ENCODE measurements at regions not wholly inside any gene's neighbourhood (a gene's known extent, or its start where the extent isn't known, plus 50 kb on each side); places are given as distances from the start of the nearest gene placed in this dataset.
A peak's percentile ranks its signal among the peaks of the same experiment; 100 is the strongest.

- DNase-seq (ENCODE audit: low read depth) = peak; percentile 40
Observed at GRCh38 chr7:46682836-46683624, 762.0 kb upstream of the IGFBP3 start.

GRCh38 chr7:46681865-46682503, 760.9 kb upstream of the IGFBP3 start:
- H3K9me3 ChIP-seq (ENCODE audit: control insufficient read depth, low read length) = no peaks in the 10 kb centered on the region
- no peak for DNase-seq (ENCODE audit: low read depth)
- H3K9ac ChIP-seq (ENCODE audit: low read length) = peak overlapping the region; percentile 39

More at GRCh38 chr7:46682836-46683624, 762.0 kb upstream of the IGFBP3 start:
- Histone ChIP-seq H3K9me3 (ENCODE audit: control insufficient read depth, low read length) (peaks cover 3% of the 10 kb centered on the region), H3K36me3 (ENCODE audit: control insufficient read depth, insufficient read depth, low read length, severe bottlenecking) (no peaks in the 10 kb centered on the region), H3K4me3 (ENCODE audit: low read length) (no peak overlapping the region), H3K4me1 (ENCODE audit: control insufficient read depth, insufficient read depth, low read length) (peaks cover 19% of the 10 kb centered on the region), H3K27me3 (replicated peaks; ENCODE audit: control insufficient read depth, insufficient read depth, low read length) (no peaks in the 10 kb centered on the region), H3K9ac (ENCODE audit: low read length) (peak overlapping the region; percentile 39)

DNA sequence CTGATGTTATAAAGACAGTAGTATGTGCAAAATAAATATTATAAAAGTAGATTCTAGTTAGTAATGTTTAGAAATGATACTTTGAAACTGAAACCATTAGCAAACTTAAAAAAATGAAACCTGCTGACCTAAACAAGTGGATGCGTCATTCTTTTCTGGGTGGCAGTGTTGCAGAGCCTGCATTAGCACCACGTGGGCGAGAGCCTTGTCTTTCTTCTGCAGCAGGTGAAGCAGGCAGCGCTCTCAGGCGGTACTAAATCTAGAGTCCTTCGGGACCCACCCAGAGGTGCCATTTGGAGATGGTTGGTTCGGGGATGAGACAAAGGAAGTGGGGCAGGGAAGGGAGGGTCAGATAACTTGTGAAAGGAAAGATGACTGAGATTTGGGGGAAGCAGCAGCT, 759.1 kb upstream of the IGFBP3 start:
- Histone ChIP-seq H3K9me3 (ENCODE audit: control insufficient read depth, low read length) (no peaks in the 10 kb centered on the region), H3K36me3 (ENCODE audit: control insufficient read depth, insufficient read depth, low read length, severe bottlenecking) (no peaks in the 10 kb centered on the region), H3K9ac (ENCODE audit: low read length) (no peak overlapping the region), H3K4me3 (ENCODE audit: low read length) (no peak overlapping the region), H3K27me3 (replicated peaks; ENCODE audit: control insufficient read depth, insufficient read depth, low read length) (no peaks in the 10 kb centered on the region), H3K4me1 (ENCODE audit: control insufficient read depth, insufficient read depth, low read length) (peaks cover 19% of the 10 kb centered on the region)
- no peak for DNase-seq (ENCODE audit: low read depth)

More at GRCh38 chr7:46681865-46682503, 760.9 kb upstream of the IGFBP3 start:
- Histone ChIP-seq H3K27me3 (replicated peaks; ENCODE audit: control insufficient read depth, insufficient read depth, low read length) (no peaks in the 10 kb centered on the region), H3K4me1 (ENCODE audit: control insufficient read depth, insufficient read depth, low read length) (peaks cover 19% of the 10 kb centered on the region), H3K4me3 (ENCODE audit: low read length) (peak overlapping the region; percentile 0), H3K36me3 (ENCODE audit: control insufficient read depth, insufficient read depth, low read length, severe bottlenecking) (no peaks in the 10 kb centered on the region)

DNA sequence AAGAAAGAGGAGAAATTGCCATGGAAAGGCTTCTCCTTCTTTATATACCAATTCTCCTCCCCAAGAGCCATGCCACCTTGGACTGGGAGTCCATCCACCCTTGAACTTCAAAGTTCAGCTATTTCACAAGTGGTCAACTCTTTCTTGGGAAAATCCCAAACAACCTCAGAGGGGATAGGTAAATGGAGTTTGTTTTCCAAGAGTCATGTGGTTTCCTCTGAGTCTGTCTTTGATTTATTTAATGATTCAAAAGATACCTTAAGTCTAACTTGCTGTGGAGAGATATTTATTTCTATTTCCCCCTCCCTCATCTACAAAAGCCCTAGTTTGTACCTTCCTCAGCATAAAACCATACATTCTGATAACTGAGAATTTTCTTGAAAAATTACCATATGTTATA, 758.6 kb upstream of the IGFBP3 start:
- H3K36me3 ChIP-seq (ENCODE audit: control insufficient read depth, insufficient read depth, low read length, severe bottlenecking) = no peaks in the 10 kb centered on the region
- H3K27me3 ChIP-seq (replicated peaks; ENCODE audit: control insufficient read depth, insufficient read depth, low read length) = no peaks in the 10 kb centered on the region
- DNase-seq (ENCODE audit: low read depth) = no peak
- H3K9ac ChIP-seq (ENCODE audit: low read length) = no peak overlapping the region
- H3K9me3 ChIP-seq (ENCODE audit: control insufficient read depth, low read length) = no peaks in the 10 kb centered on the region
- H3K4me3 ChIP-seq (ENCODE audit: low read length) = no peak overlapping the region
- H3K4me1 ChIP-seq (ENCODE audit: control insufficient read depth, insufficient read depth, low read length) = peaks cover 19% of the 10 kb centered on the region

GRCh38 chr7:46678421-46678820, 757.3 kb upstream of the IGFBP3 start:
- Histone ChIP-seq H3K27me3 (replicated peaks; ENCODE audit: control insufficient read depth, insufficient read depth, low read length) (no peaks in the 10 kb centered on the region), H3K4me3 (ENCODE audit: low read length) (no peak overlapping the region), H3K36me3 (ENCODE audit: control insufficient read depth, insufficient read depth, low read length, severe bottlenecking) (no peaks in the 10 kb centered on the region), H3K9me3 (ENCODE audit: control insufficient read depth, low read length) (no peaks in the 10 kb centered on the region), H3K4me1 (ENCODE audit: control insufficient read depth, insufficient read depth, low read length) (peaks cover 18% of the 10 kb centered on the region), H3K9ac (ENCODE audit: low read length) (no peak overlapping the region)
- no peak for DNase-seq (ENCODE audit: low read depth)

DNA sequence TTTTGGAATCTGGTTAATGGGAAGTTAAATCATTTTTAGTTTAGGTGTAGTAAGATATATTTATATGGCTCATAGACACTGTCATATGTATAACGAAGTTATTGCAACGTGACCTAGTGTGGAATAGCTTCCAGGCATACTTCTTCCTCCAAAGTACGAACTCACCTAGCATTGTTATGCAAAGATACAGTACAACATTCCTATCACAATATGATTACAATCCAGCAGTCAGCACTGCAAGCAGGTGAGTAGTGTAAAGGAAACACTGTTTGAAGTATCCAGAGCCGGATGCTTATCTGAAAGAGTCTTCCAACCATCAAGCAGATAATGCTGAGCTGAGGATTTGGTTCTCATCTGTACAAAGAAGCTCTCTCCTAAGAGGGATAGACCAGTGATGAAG, 754.4 kb upstream of the IGFBP3 start:
- Histone ChIP-seq H3K4me3 (ENCODE audit: low read length) (no peak overlapping the region), H3K27me3 (replicated peaks; ENCODE audit: control insufficient read depth, insufficient read depth, low read length) (no peaks in the 10 kb centered on the region), H3K9me3 (ENCODE audit: control insufficient read depth, low read length) (no peaks in the 10 kb centered on the region), H3K4me1 (ENCODE audit: control insufficient read depth, insufficient read depth, low read length) (no peaks in the 10 kb centered on the region), H3K9ac (ENCODE audit: low read length) (no peak overlapping the region), H3K36me3 (ENCODE audit: control insufficient read depth, insufficient read depth, low read length, severe bottlenecking) (no peaks in the 10 kb centered on the region)
- no peak for DNase-seq (ENCODE audit: low read depth)

GRCh38 chr7:46672861-46673260, 751.8 kb upstream of the IGFBP3 start:
- peak; percentile 45 for DNase-seq (ENCODE audit: low read depth)
- H3K9me3 ChIP-seq (ENCODE audit: control insufficient read depth, low read length) = no peaks in the 10 kb centered on the region
- H3K27me3 ChIP-seq (replicated peaks; ENCODE audit: control insufficient read depth, insufficient read depth, low read length) = no peaks in the 10 kb centered on the region
- H3K9ac ChIP-seq (ENCODE audit: low read length) = no peak overlapping the region
- H3K36me3 ChIP-seq (ENCODE audit: control insufficient read depth, insufficient read depth, low read length, severe bottlenecking) = no peaks in the 10 kb centered on the region
- H3K4me1 ChIP-seq (ENCODE audit: control insufficient read depth, insufficient read depth, low read length) = no peaks in the 10 kb centered on the region
- H3K4me3 ChIP-seq (ENCODE audit: low read length) = no peak overlapping the region

DNA sequence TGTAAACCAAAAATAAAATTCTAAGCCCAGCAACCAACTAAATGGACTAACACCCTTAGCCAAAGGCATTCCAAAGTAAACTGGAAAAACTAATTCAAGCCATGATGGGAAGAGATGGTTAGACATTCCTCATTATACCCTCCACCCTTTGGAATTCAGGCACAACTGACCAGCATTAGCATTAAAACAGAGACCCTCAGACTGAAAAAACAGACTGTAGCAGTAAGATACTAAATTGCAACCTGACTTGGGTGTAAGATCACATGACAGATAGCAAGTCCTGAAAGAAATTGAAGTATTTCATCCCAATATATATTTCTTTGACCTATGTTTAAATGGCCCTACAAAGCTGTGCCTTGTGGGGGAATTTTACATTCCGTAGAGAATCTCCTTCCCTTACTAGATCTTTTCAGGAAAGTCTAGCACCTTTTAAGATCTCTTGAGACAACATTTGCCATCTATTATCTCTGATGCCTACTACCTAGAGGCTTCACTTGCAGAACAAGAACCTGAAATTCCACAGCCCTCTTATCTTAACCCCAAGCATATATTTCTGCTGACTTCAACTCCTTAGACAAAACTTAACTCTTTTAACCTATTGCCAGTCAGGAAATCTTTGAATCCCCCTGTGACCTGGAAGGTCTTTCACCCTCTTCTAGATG, 750.2 kb upstream of the IGFBP3 start:
- Histone ChIP-seq H3K36me3 (ENCODE audit: control insufficient read depth, insufficient read depth, low read length, severe bottlenecking) (no peaks in the 10 kb centered on the region), H3K4me1 (ENCODE audit: control insufficient read depth, insufficient read depth, low read length) (no peaks in the 10 kb centered on the region), H3K4me3 (ENCODE audit: low read length) (no peak overlapping the region), H3K9me3 (ENCODE audit: control insufficient read depth, low read length) (no peaks in the 10 kb centered on the region), H3K9ac (ENCODE audit: low read length) (no peak overlapping the region), H3K27me3 (replicated peaks; ENCODE audit: control insufficient read depth, insufficient read depth, low read length) (no peaks in the 10 kb centered on the region)
- DNase-seq (ENCODE audit: low read depth) = no peak

GRCh38 chr7:46669028-46669427, 748.0 kb upstream of the IGFBP3 start:
- DNase-seq (ENCODE audit: low read depth) = no peak
- H3K4me1 ChIP-seq (ENCODE audit: control insufficient read depth, insufficient read depth, low read length) = no peaks in the 10 kb centered on the region
- no peaks in the 10 kb centered on the region for H3K36me3 ChIP-seq (ENCODE audit: control insufficient read depth, insufficient read depth, low read length, severe bottlenecking)
- no peak overlapping the region for H3K4me3 ChIP-seq (ENCODE audit: low read length)
- no peaks in the 10 kb centered on the region for H3K27me3 ChIP-seq (replicated peaks; ENCODE audit: control insufficient read depth, insufficient read depth, low read length)
- no peak overlapping the region for H3K9ac ChIP-seq (ENCODE audit: low read length)
- no peaks in the 10 kb centered on the region for H3K9me3 ChIP-seq (ENCODE audit: control insufficient read depth, low read length)

GRCh38 chr7:46664453-46664852, 743.4 kb upstream of the IGFBP3 start:
- Histone ChIP-seq H3K4me3 (ENCODE audit: low read length) (no peak overlapping the region), H3K9ac (ENCODE audit: low read length) (no peak overlapping the region), H3K36me3 (ENCODE audit: control insufficient read depth, insufficient read depth, low read length, severe bottlenecking) (no peaks in the 10 kb centered on the region), H3K4me1 (ENCODE audit: control insufficient read depth, insufficient read depth, low read length) (peaks cover 3% of the 10 kb centered on the region), H3K9me3 (ENCODE audit: control insufficient read depth, low read length) (no peaks in the 10 kb centered on the region), H3K27me3 (replicated peaks; ENCODE audit: control insufficient read depth, insufficient read depth, low read length) (no peaks in the 10 kb centered on the region)
- DNase-seq (ENCODE audit: low read depth) = no peak

DNA sequence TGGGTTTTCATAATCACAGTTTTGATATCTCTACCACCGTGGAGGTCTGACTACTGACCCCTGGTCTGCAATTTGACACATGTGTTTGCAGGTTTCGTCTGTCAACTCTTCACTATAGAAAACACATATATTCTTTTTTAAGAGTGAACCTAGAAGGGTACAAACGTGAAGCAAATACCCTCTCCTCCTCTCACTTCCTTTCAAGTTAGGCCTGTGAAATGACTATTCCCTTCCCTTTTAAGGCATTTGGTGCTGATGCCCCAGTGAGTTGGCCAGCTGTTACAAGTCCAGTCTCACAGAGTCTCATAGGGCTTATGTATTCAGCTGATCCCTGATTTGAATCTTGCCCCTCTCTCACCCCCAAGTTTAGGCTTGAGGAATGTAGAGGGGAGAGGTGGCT, 742.0 kb upstream of the IGFBP3 start:
- Histone ChIP-seq H3K4me3 (ENCODE audit: low read length) (no peak overlapping the region), H3K4me1 (ENCODE audit: control insufficient read depth, insufficient read depth, low read length) (peaks cover 3% of the 10 kb centered on the region)

More for the DNA sequence above, 742.0 kb upstream of the IGFBP3 start:
- DNase-seq (ENCODE audit: low read depth) = no peak
- Histone ChIP-seq H3K27me3 (replicated peaks; ENCODE audit: control insufficient read depth, insufficient read depth, low read length) (no peaks in the 10 kb centered on the region), H3K36me3 (ENCODE audit: control insufficient read depth, insufficient read depth, low read length, severe bottlenecking) (no peaks in the 10 kb centered on the region), H3K9me3 (ENCODE audit: control insufficient read depth, low read length) (peaks cover 7% of the 10 kb centered on the region), H3K9ac (ENCODE audit: low read length) (no peak overlapping the region)
